Left cardiac atrium (tissue), 4 donors: ENCODE measurements at regions not wholly inside any gene's neighbourhood (a gene's known extent, or its start where the extent isn't known, plus 50 kb on each side); places are given as distances from the start of the nearest gene placed in this dataset.
A peak's percentile ranks its signal among the peaks of the same experiment; 100 is the strongest.
"Not testable (repeated sequence)": the region's sequence is repeated elsewhere in the genome, so short reads cannot be mapped to it uniquely, and the experiment has no call there.

ENCODE experiments used
- ATAC-seq, 2 donors: fragments of 200-7000 bp; cut with Tn5 transposase; one replicate each; pipeline ENCODE4 v1.9.1; 2020; ENCODE audit warnings: mild to moderate bottlenecking in 2 of 2, moderate library complexity in 2 of 2
- DNase-seq: peaks from one replicate; pipeline ENCODE4 v3.0.0-alpha.2; 2020
- intact Hi-C, 2 donors: fragments of 100-400 bp; cut with DNase I; formaldehyde crosslinking; loops; one replicate each; pipeline versions ENCODE4 v1.14.1 to v1.15.1; 2022 to 2023
- donor health status: DM: no; HTN: yes; CAD: no.
- donor health status: DM: no; HTN: yes; CAD: no; lungs with severe emphysema.
- donor health status: DM: yes; HTN: yes; CAD: no.
- donor health status: Dilated cardiomyopathy.

GRCh38 chr21:16087523-16087922 lies 357.7 kb downstream of the USP25 start:
- intact Hi-C loops: loop anchor here in 1 of 2 donors (10.0 kb wide), 2 partner anchors 107 to 1177 kb away; no protein-coding TSS in a partner anchor
- ATAC-seq: no peak
- DNase-seq: no peak

DNA sequence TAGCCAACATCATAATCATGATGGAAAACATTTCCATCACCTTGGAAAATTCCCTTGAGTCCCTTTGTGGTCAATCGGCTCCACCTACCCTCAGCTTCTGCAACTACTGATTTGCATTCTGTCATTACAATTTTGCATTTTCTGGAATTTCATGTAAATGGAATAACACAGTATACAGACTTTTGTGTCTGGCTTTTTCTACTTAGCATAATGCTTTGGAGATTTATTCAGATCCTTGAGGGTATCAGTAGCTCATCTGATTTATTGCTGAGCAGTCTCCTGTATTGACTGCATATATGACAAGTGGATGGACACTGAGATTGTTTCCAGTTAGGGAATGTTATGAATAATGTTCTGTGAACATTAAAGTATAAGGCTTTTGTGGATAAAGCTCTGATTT lies 358.3 kb downstream of the USP25 start:
- DNase-seq: no peak
- intact Hi-C loops: loop anchor here in 1 of 2 donors (10.0 kb wide), 2 partner anchors 107 to 1177 kb away; no protein-coding TSS in a partner anchor

DNA sequence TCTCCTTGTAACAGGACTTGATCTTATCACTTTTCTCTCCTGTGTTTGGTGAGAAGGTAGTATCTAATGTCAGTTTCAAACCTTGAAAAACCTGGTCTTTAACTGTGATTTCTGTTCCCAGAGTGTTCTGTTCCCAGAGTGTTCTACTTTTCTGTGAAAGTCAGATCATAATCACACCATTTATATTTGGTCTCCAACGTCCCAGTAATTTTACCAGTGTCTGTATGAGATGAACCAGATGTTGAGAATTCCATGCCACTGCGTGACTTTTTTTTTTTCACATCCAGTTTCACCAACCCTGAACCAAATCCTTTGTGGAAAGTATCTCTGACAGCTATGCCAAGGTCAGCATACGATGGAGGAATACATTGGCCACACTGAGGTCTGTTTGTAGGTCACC lies 365.2 kb downstream of the USP25 start:
- DNase-seq (no peak), ATAC-seq (no peak)
- intact Hi-C loops: no loop called here

More for the DNA sequence above, 358.3 kb downstream of the USP25 start:
- no peak for ATAC-seq

DNA sequence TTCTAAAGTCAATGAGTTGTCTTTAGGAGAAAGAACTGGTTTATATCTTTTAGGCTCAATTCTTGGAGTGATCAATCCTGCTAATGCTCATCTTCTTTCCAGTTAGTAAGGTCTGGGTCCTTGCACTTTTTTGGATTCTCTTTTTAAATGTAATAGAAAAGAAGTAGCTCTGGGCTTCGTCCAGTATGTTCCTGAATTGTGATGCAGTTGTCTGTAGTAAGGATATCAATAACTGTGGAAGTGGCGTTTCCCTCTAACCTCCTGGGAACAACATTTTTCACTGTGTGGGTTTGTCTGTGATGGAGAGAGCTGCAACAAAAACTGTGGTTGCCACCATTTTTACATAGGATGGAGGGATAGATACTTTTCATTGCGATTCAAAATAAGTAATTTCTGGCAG lies 367.2 kb downstream of the USP25 start:
- DNase-seq (no peak), ATAC-seq (no peak)
- intact Hi-C loops: no loop called here

- intact Hi-C loops: no loop called here
- ATAC-seq (no peak), DNase-seq (no peak)
Observed at GRCh38 chr21:16102113-16102512, 372.3 kb downstream of the USP25 start.

DNA sequence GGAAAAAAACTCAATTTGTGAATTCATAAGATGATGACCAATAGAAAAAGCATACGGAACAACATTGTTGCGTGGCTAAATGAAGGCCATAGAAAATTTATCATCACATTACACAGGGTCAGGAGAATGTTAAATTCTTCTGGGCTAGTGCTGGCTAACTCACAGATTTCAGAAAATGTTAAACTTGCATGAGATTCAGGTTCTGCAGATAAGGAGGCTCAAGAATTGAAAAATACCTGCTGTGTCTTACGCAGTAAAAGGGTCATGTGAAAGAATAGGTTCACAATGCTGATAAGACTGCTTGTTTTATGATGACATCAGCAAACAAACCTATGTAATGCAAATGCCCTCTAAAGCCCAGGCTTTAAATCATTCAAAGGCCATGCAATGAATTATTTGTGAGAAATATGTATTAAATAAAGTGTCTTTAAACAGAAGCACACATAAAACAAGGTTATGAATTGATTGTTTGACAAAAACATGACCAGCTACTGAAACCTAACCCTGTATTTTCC lies 378.8 kb downstream of the USP25 start:
- DNase-seq (no peak), ATAC-seq (no peak)
- intact Hi-C loops: no loop called here

- intact Hi-C loops: no loop called here
- no peak for DNase-seq
- peak in 1 of 2 donors; percentile 27 for ATAC-seq
Observed at GRCh38 chr21:16113052-16113715, 383.4 kb downstream of the USP25 start.

- intact Hi-C loops: no loop called here
- no peak for ATAC-seq
- no peak for DNase-seq
Observed at GRCh38 chr21:16115461-16115860, 385.7 kb downstream of the USP25 start.

DNA sequence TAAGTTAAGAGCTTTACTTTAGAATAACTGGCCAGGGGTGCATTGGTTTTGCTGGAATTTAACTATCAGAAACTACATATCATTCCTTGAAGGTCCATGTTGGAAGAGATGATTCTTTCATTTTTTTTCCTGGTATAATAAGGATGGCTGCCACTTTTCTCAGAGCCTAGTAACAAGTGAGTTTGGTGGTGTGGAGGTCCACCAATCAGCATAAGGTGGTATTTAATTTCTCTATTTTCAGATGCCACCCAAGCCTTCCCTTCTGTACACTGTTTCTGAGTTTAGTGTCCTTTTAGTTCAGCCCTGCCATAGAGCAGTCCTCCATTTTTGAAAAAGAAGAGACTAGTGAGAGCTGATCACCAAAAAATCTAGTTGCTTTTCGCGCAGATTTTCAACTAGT lies 386.3 kb downstream of the USP25 start:
- intact Hi-C loops: no loop called here
- no peak for ATAC-seq
- no peak for DNase-seq

DNA sequence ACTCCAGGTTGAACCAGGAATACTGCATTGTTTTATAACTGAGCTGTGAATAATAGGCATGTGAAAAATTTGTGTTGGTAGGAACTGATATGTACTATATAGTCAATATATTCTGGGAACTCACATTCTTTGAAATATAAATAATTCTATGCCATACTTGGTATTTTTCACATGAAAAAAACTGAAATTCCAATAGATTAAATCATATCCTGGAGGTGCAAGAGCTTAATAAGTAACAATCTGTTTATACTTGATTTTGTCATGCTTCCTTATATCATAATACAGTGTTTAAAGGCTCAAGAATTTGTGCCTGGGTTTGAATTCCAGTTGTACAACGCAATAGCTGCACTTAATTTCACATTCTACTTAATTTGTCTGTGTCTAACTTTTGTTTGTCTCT lies 387.0 kb downstream of the USP25 start:
- DNase-seq (no peak), ATAC-seq (no peak)
- intact Hi-C loops: no loop called here

DNA sequence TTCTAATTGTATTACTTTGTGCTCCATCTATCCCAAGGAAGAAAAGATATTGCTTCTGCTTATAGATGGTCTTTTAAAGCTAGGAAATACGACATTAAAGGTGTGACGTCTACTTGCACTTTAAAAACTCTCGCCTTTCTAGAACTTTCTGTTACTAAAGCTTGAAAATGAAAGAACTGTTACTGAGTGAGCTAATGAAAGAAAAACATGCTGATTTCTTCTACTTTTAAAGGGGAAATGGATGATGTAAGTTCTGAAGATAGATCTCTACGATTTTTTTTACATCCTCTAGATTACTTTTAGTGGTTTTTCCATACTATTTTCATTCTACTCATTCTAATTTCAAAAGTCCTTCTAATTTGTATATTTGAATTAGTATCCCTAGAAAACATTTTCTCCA lies 387.5 kb downstream of the USP25 start:
- DNase-seq: no peak
- intact Hi-C loops: no loop called here
- ATAC-seq: peak in 1 of 2 donors; percentile 30

- intact Hi-C loops: no loop called here
- DNase-seq: no peak
- ATAC-seq: peak; percentile 19 to 74
Observed at GRCh38 chr21:16117851-16118590, 388.2 kb downstream of the USP25 start.

- peak in 1 of 2 donors; percentile 64 for ATAC-seq
- intact Hi-C loops: no loop called here
- DNase-seq: no peak
Observed at GRCh38 chr21:16124378-16125138, 394.8 kb downstream of the USP25 start.

GRCh38 chr21:16125274-16125673 lies 395.5 kb downstream of the USP25 start:
- DNase-seq (no peak), ATAC-seq (no peak)
- intact Hi-C loops: no loop called here

DNA sequence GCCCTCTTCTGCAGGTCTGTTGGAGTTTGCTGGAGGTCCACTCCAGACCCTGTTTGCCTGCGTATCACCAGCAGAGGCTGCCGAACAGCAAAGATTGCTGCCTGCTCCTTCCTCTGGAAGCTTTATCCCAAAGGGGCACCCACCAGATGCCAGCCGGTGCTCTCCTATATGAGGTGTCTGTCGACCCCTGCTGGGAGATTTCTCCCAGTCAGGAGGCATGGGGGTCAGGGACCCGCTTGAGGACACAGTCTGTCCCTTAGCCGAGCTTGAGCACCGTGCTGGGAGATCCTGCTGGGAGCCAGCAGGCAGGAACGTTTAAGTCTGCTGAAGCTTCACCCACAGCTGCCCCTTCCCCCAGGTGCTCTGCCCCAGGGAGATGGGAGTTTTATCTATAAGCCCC lies 402.7 kb downstream of the USP25 start:
- intact Hi-C loops, ATAC-seq, DNase-seq: not testable (repeated sequence)

DNA sequence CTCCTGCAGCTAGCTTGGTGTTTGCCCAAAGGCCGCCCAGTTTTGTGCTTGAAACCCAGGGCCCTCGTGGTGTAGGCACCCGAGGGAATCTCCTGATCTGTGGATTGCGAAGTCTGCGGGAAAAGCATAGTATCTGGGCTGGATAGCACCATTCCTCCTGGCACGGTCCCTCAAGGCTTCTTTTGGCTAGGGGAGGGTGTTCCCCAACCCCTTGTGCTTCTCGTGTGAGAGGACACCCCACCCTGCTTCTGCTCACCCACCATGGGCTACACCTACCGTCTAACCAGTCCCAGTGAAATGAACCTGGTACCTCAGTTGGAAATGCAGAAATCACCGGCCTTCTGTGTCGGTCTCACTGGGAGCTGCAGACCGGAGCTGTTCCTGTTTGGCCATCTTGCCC lies 403.5 kb downstream of the USP25 start:
- DNase-seq: no peak
- intact Hi-C loops: no loop called here
- ATAC-seq: no peak

- ATAC-seq: no peak
- DNase-seq: no peak
- intact Hi-C loops: no loop called here
Observed at GRCh38 chr21:16134134-16134533, 404.4 kb downstream of the USP25 start.

- ATAC-seq: no peak
- intact Hi-C loops: no loop called here
- no peak for DNase-seq
Observed at GRCh38 chr21:16137106-16137505, 407.3 kb downstream of the USP25 start.

GRCh38 chr21:16145052-16145451 lies 415.3 kb downstream of the USP25 start:
- intact Hi-C loops: no loop called here
- no peak for DNase-seq
- no peak for ATAC-seq

DNA sequence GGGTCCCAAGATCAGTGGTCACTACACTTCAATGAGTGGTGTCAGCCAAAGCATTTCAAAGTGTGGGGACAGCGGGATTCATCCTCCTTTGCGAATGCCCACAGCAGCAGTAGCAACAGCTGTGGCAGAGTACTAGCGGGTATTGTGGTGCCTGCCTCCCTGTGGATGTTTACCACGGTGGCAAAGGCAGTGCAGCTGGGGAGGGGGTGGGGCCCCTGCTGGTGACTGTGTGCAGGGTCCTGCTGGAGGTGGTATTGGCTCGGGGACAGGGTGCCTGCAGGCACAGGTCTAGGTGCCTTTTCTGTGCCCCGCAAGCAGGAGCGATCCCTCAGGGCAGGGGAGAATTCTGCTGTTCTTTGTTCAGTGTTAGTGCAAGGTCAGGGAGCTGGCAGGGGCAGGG lies 415.7 kb downstream of the USP25 start:
- ATAC-seq: no peak
- intact Hi-C loops: no loop called here
- no peak for DNase-seq
